DND-41 (cell line): ENCODE measurements at regions not wholly inside any gene's neighbourhood (a gene's known extent, or its start where the extent isn't known, plus 50 kb on each side); places are given as distances from the start of the nearest gene placed in this dataset.

Experiments used
- ATAC-seq: fragments of 200-7000 bp; cut with Tn5 transposase; 3 replicates; pipeline ENCODE4 v1.9.1; 2021; ENCODE audit warnings: low read depth; ENCODE audit not compliant: insufficient read depth
- DNase-seq: peaks from one replicate; pipeline ENCODE4 v3.0.0-alpha.2; 2020
- H2AFZ ChIP-seq: 2 replicates; pipeline ENCODE4 v1.6.0; 2012; ENCODE audit warnings: low read depth, low read length
- H3K27ac ChIP-seq: 2 replicates; pipeline ENCODE4 v1.5.1; 2012; ENCODE audit warnings: low read length, inconsistent platforms
- H3K27me3 ChIP-seq: fragments of 200-600 bp; sonication (generic); 2 replicates; pipeline ENCODE4 v1.6.0; 2012; ENCODE audit warnings: low read length, mild to moderate bottlenecking, inconsistent platforms; ENCODE audit not compliant: insufficient read depth, poor library complexity
- H3K36me3 ChIP-seq: 2 replicates; pipeline ENCODE4 v1.5.1; 2012; ENCODE audit warnings: low read length, inconsistent platforms; ENCODE audit not compliant: insufficient read depth
- H3K4me1 ChIP-seq: 2 replicates; pipeline ENCODE4 v1.5.1; 2012; ENCODE audit warnings: mild to moderate bottlenecking, low read length; ENCODE audit not compliant: insufficient read depth
- H3K4me2 ChIP-seq: 2 replicates; pipeline ENCODE4 v1.6.0; 2012; ENCODE audit warnings: mild to moderate bottlenecking, moderate library complexity, low read length, inconsistent platforms; ENCODE audit not compliant: insufficient read depth
- H3K4me3 ChIP-seq, 2 experiments: fragments of 200-600 bp in 1 of 2; shearing (Covaris generic) in 1 of 2; 2 replicates each; pipeline ENCODE4 v1.5.1; 2012 to 2016; ENCODE audit warnings: inconsistent platforms in 2 of 2, low read length in 2 of 2, mild to moderate bottlenecking in 2 of 2, low read depth in 1 of 2, moderate library complexity in 1 of 2
- H3K79me2 ChIP-seq: 2 replicates; pipeline ENCODE4 v1.6.0; 2012; ENCODE audit warnings: low read length, inconsistent platforms; ENCODE audit not compliant: insufficient read depth
- H3K9ac ChIP-seq: 2 replicates; pipeline ENCODE4 v1.6.0; 2012; ENCODE audit warnings: low read depth, mild to moderate bottlenecking, inconsistent platforms, low read length, moderate library complexity
- H3K9me3 ChIP-seq: 2 replicates; pipeline ENCODE4 v1.5.1; 2012; ENCODE audit warnings: low read length, moderate library complexity, mild to moderate bottlenecking, inconsistent platforms; ENCODE audit not compliant: insufficient read depth, severe bottlenecking
- H4K20me1 ChIP-seq: 2 replicates; pipeline ENCODE4 v1.6.0; 2012; ENCODE audit warnings: low read length; ENCODE audit not compliant: insufficient read depth
- EZH2 ChIP-seq: IDR thresholded peaks from 3 replicates; pipeline ENCODE4 v1.6.1; 2012; ENCODE audit warnings: borderline replicate concordance, low read depth, mild to moderate bottlenecking, moderate library complexity, low read length, inconsistent platforms; ENCODE audit not compliant: severe bottlenecking
- TF ChIP-seq, protein P1 (sequence below): IDR thresholded peaks from 2 replicates; pipeline ENCODE4 v1.5.1; 2012; ENCODE audit warnings: borderline replicate concordance, low read length, moderate library complexity, mild to moderate bottlenecking; ENCODE audit not compliant: poor library complexity, severe bottlenecking; ENCODE audit errors: extremely low read depth

DNA sequence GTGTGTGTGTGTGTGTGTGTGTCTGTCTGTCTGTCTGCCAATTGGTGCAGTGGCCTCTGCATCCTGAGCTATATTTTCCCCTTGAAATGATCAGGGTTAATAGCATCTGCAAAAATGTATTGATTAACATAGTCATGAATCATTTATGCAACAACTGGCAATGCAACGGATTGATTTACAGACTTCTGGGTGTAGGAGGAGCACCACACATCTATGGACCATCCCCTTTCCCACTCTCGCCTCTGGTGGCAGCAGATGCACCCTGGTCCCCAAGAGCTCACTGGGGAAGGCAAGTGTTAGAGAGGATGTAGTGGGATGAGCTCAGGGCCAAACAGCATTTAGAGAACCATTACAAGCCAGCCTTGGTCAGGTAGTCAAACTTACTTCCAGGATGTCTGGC is 272.7 kb upstream of the C2CD4B start:
- Histone ChIP-seq H3K4me3 (no peak overlapping the region), H3K79me2 (no peaks in the 10 kb centered on the region), H4K20me1 (no peaks in the 10 kb centered on the region), H3K27ac (no peak overlapping the region), H3K9me3 (no peaks in the 10 kb centered on the region), H3K4me1 (no peaks in the 10 kb centered on the region), H3K36me3 (no peaks in the 10 kb centered on the region), H3K27me3 (no peaks in the 10 kb centered on the region), H3K4me2 (no peak overlapping the region), H2AFZ (no peak overlapping the region), H3K9ac (no peak overlapping the region)
- DNase-seq: no peak
- no peak for TF ChIP-seq EZH2
- TF ChIP-seq, protein P1, sequence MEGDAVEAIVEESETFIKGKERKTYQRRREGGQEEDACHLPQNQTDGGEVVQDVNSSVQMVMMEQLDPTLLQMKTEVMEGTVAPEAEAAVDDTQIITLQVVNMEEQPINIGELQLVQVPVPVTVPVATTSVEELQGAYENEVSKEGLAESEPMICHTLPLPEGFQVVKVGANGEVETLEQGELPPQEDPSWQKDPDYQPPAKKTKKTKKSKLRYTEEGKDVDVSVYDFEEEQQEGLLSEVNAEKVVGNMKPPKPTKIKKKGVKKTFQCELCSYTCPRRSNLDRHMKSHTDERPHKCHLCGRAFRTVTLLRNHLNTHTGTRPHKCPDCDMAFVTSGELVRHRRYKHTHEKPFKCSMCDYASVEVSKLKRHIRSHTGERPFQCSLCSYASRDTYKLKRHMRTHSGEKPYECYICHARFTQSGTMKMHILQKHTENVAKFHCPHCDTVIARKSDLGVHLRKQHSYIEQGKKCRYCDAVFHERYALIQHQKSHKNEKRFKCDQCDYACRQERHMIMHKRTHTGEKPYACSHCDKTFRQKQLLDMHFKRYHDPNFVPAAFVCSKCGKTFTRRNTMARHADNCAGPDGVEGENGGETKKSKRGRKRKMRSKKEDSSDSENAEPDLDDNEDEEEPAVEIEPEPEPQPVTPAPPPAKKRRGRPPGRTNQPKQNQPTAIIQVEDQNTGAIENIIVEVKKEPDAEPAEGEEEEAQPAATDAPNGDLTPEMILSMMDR: no peak
- no peak for ATAC-seq

DNA sequence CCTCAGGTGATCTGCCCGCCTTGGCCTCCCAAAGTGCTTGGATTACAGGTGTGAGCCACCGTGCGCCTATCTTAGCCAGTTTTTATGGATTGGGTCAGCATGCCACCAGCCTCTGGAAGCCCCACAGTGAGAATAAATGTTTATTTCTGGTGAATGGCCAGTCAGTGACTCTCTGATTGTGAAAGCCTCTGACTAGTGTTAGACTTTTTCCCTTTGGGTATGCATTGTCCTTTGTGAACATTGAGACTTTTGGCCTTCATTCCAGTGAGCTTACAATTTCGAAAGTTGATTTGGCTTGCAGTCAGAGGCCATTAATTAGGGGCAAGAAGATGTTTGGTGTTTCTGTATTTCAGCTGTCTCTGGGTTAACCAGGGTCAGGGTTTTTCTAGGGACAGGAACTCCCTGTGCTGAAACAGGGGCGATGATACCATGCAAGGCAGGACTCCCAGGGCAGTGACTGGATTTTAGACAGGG is 274.5 kb upstream of the C2CD4B start:
- H3K27ac ChIP-seq: no peak overlapping the region
- H4K20me1 ChIP-seq: no peaks in the 10 kb centered on the region
- H3K9me3 ChIP-seq: no peaks in the 10 kb centered on the region
- H3K36me3 ChIP-seq: no peaks in the 10 kb centered on the region
- H3K27me3 ChIP-seq: peaks cover 5% of the 10 kb centered on the region
- no peaks in the 10 kb centered on the region for H3K4me1 ChIP-seq
- H3K4me3 ChIP-seq: no peak overlapping the region
- DNase-seq: no peak
- H2AFZ ChIP-seq: no peak overlapping the region
- no peak overlapping the region for H3K9ac ChIP-seq
- TF ChIP-seq, protein P1: no peak
- no peak for TF ChIP-seq EZH2
- H3K79me2 ChIP-seq: no peaks in the 10 kb centered on the region
- ATAC-seq: no peak
- no peak overlapping the region for H3K4me2 ChIP-seq

DNA sequence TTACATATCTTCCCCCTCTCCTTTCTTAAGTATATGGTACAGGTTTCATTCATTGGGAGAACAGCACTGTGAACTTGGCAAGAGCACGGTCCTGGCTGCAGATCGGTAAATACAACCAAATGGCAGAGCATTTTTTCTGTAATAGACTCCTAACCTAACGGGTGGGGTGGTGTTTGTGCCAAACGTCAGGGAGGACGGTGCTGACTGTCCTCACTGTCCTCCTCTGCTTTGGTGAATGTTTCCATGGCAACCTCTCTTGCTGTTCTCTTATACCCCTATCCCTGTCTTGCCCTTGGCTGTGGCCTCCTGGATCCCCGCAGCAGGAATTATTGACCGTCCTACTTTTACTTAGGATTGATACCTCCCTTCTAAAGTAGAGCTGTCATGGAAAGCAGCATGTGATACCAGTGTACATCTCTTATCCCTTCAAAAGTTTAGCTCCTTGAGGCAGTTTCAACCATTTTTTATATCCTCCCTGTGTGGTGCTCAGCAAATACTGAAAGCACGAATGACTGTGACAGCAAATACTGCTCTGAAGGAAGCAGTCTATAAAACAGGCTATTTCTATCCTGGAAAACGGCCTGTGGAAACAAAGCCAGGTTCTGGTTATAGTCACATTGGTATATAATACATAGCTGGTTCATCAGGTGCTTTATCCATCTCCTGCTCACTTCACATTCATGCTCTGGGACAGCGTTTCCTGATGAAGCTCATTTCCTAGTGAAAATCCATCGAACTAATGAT is 275.4 kb upstream of the C2CD4B start:
- Histone ChIP-seq H3K9ac (no peak overlapping the region), H3K27ac (no peak overlapping the region), H3K4me1 (no peaks in the 10 kb centered on the region), H3K36me3 (no peaks in the 10 kb centered on the region), H3K4me3 (no peak overlapping the region), H3K27me3 (peaks cover 5% of the 10 kb centered on the region), H4K20me1 (no peaks in the 10 kb centered on the region), H3K79me2 (no peaks in the 10 kb centered on the region), H2AFZ (no peak overlapping the region), H3K4me2 (no peak overlapping the region), H3K9me3 (no peaks in the 10 kb centered on the region)
- no peak for TF ChIP-seq EZH2
- TF ChIP-seq, protein P1: no peak
- ATAC-seq (no peak), DNase-seq (no peak)
